ENCODE measurements at regions not wholly inside any gene's neighbourhood (a gene's known extent, or its start where the extent isn't known, plus 50 kb on each side); places are given as distances from the start of the nearest gene placed in this dataset.
"Not testable (repeated sequence)": the region's sequence is repeated elsewhere in the genome, so short reads cannot be mapped to it uniquely, and the experiment has no call there.

- WGBS: 86% methylated on average over 1 of the region's 6 CpGs
- H3K4me1 ChIP-seq; H3K36me3 ChIP-seq; H3K27me3 ChIP-seq; intact Hi-C loops (cut with DNase I); H3K27ac ChIP-seq (replicated peaks in 1 of 4); H3K9me3 ChIP-seq; H3K4me3 ChIP-seq; DNase-seq (ENCODE audit: extremely low spot score): not testable (repeated sequence)
Measured at GRCh38 chr5:177900066-177900465, 96.0 kb downstream of the PROP1 start.

GRCh38 chr5:177894681-177895453 is 101.2 kb downstream of the PROP1 start:
- H3K4me1 ChIP-seq; H3K27me3 ChIP-seq; H3K9me3 ChIP-seq; intact Hi-C loops (cut with DNase I); DNase-seq (ENCODE audit: extremely low spot score); H3K4me3 ChIP-seq; H3K36me3 ChIP-seq; H3K27ac ChIP-seq (replicated peaks in 1 of 4): not testable (repeated sequence)
- WGBS: no CpG with 5 or more reads among the region's 9 CpGs

- H3K36me3 ChIP-seq; H3K4me3 ChIP-seq; H3K27ac ChIP-seq (replicated peaks in 1 of 4); H3K9me3 ChIP-seq; H3K27me3 ChIP-seq; H3K4me1 ChIP-seq; DNase-seq (ENCODE audit: extremely low spot score); intact Hi-C loops (cut with DNase I): not testable (repeated sequence)
- 94% methylated on average over 4 of the region's 4 CpGs for WGBS
Measured at GRCh38 chr5:177892357-177892665, 103.7 kb downstream of the PROP1 start.

- H3K9me3 ChIP-seq; intact Hi-C loops (cut with DNase I); H3K4me3 ChIP-seq; DNase-seq (ENCODE audit: extremely low spot score); H3K4me1 ChIP-seq; H3K36me3 ChIP-seq; H3K27me3 ChIP-seq: not testable (repeated sequence)
- TF ChIP-seq CTCF (IDR thresholded peaks at IDR 0.05): peak in 2 of 3 experiments; percentile 27 to 37
- H3K27ac ChIP-seq (replicated peaks in 1 of 4): peak overlapping the region in 2 of 4 donors; percentile 23 to 36
- 80% methylated on average over 1 of the region's 11 CpGs for WGBS
Measured at GRCh38 chr5:177891547-177892356, 104.3 kb downstream of the PROP1 start.

- H3K9me3 ChIP-seq; H3K4me3 ChIP-seq; H3K27me3 ChIP-seq; H3K4me1 ChIP-seq; DNase-seq (ENCODE audit: extremely low spot score); intact Hi-C loops (cut with DNase I); H3K27ac ChIP-seq (replicated peaks in 1 of 4): not testable (repeated sequence)
- peaks cover 4 to 19% (median 7%) of the 10 kb centered on the region in 4 donors for H3K36me3 ChIP-seq
- WGBS: 87% methylated on average over 8 of the region's 8 CpGs
Measured at GRCh38 chr5:177883295-177883694, 100.6 kb upstream of the FAM153A start.

- H3K9me3 ChIP-seq; DNase-seq (ENCODE audit: extremely low spot score); H3K4me1 ChIP-seq; H3K36me3 ChIP-seq; intact Hi-C loops (cut with DNase I); H3K27me3 ChIP-seq; H3K27ac ChIP-seq (replicated peaks in 1 of 4): not testable (repeated sequence)
- 4% methylated on average over 5 of the region's 15 CpGs for WGBS
- H3K4me3 ChIP-seq: peak overlapping the region in 3 of 4 donors; percentile 45 to 58 (median 51)
Measured at GRCh38 chr5:177875900-177876238, 93.2 kb upstream of the FAM153A start.

- H3K27ac ChIP-seq (replicated peaks in 1 of 4); H3K4me1 ChIP-seq; DNase-seq (ENCODE audit: extremely low spot score); intact Hi-C loops (cut with DNase I); H3K27me3 ChIP-seq; H3K36me3 ChIP-seq; H3K9me3 ChIP-seq: not testable (repeated sequence)
- H3K4me3 ChIP-seq: peak overlapping the region; percentile 30 to 58 (median 48)
- 0% methylated on average over 1 of the region's 56 CpGs for WGBS
Measured at GRCh38 chr5:177875013-177875899, 92.6 kb upstream of the FAM153A start.

GRCh38 chr5:177863822-177864446 is 81.2 kb upstream of the FAM153A start:
- H3K4me3 ChIP-seq; intact Hi-C loops (cut with DNase I): not testable (repeated sequence)
- WGBS: no CpG with 5 or more reads among the region's 18 CpGs

GRCh38 chr5:177857642-177858200 is 75.0 kb upstream of the FAM153A start:
- H3K27me3 ChIP-seq; H3K4me1 ChIP-seq; H3K27ac ChIP-seq (replicated peaks in 1 of 4); H3K4me3 ChIP-seq; DNase-seq (ENCODE audit: extremely low spot score); H3K36me3 ChIP-seq; H3K9me3 ChIP-seq; intact Hi-C loops (cut with DNase I): not testable (repeated sequence)
- no CpG with 5 or more reads among the region's 8 CpGs for WGBS

More at GRCh38 chr5:177863822-177864446, 81.2 kb upstream of the FAM153A start:
- H3K27ac ChIP-seq (replicated peaks in 1 of 4); H3K27me3 ChIP-seq; H3K36me3 ChIP-seq; H3K4me1 ChIP-seq; H3K9me3 ChIP-seq; DNase-seq (ENCODE audit: extremely low spot score): not testable (repeated sequence)

GRCh38 chr5:177856474-177856873 is 73.8 kb upstream of the FAM153A start:
- H3K4me1 ChIP-seq; H3K36me3 ChIP-seq; H3K4me3 ChIP-seq; DNase-seq (ENCODE audit: extremely low spot score); H3K9me3 ChIP-seq; H3K27ac ChIP-seq (replicated peaks in 1 of 4); H3K27me3 ChIP-seq; intact Hi-C loops (cut with DNase I): not testable (repeated sequence)
- WGBS: 33% methylated on average over 1 of the region's 2 CpGs

- H3K36me3 ChIP-seq; H3K27ac ChIP-seq (replicated peaks in 1 of 4); intact Hi-C loops (cut with DNase I); H3K27me3 ChIP-seq; H3K4me1 ChIP-seq; DNase-seq (ENCODE audit: extremely low spot score); H3K4me3 ChIP-seq; H3K9me3 ChIP-seq: not testable (repeated sequence)
- 76% methylated on average over 6 of the region's 7 CpGs for WGBS
Measured at GRCh38 chr5:177847914-177848313, 65.2 kb upstream of the FAM153A start.

Data from esophagus muscularis mucosa (tissue), 4 donors.